SK-N-MC (cell line): ENCODE measurements at regions not wholly inside any gene's neighbourhood (a gene's known extent, or its start where the extent isn't known, plus 50 kb on each side); places are given as distances from the start of the nearest gene placed in this dataset.

Source experiments
- EZH2 ChIP-seq: fragments of 200-600 bp; sonication (generic); IDR thresholded peaks from one replicate; pipeline ENCODE4 v1.6.1; 2017; ENCODE audit warnings: antibody characterized with exemption
- FOXP2 ChIP-seq: optimal IDR thresholded peaks from 2 replicates; pipeline ENCODE3; 2011; ENCODE audit warnings: mild to moderate bottlenecking, moderate library complexity; ENCODE audit not compliant: insufficient read depth; ENCODE audit errors: extremely low read length, control extremely low read depth
- POLR2AphosphoS5 ChIP-seq: IDR thresholded peaks from 2 replicates; pipeline ENCODE4 v1.6.1; 2012; ENCODE audit warnings: mild to moderate bottlenecking, low read depth, low read length, borderline replicate concordance

- TF ChIP-seq POLR2AphosphoS5 (no peak), EZH2 (no peak), FOXP2 (no peak)
Measured at GRCh38 chr9:82212885-82213284, 224.3 kb downstream of the SPATA31D1 start.
